Suppressor macrophage treated with lipopolysaccharide for 1 hour (primary cell): ENCODE measurements at regions not wholly inside any gene's neighbourhood (a gene's known extent, or its start where the extent isn't known, plus 50 kb on each side); places are given as distances from the start of the nearest gene placed in this dataset.
"Not testable (repeated sequence)": the region's sequence is repeated elsewhere in the genome, so short reads cannot be mapped to it uniquely, and the experiment has no call there.

ENCODE experiments used
- DNase-seq, 3 donors: peaks; one replicate each; pipeline ENCODE4 v3.0.0-alpha.2; 2020 to 2022

GRCh38 chr2:4962419-4962818, 729.8 kb upstream of the SOX11 start:
- no peak for DNase-seq

- DNase-seq, result no peak
Measured at GRCh38 chr2:4963106-4963505, 729.1 kb upstream of the SOX11 start.

- DNase-seq, result no peak
Measured at GRCh38 chr2:4964001-4964540, 728.1 kb upstream of the SOX11 start.

- no peak for DNase-seq
Measured at GRCh38 chr2:4964579-4964978, 727.6 kb upstream of the SOX11 start.

- no peak for DNase-seq
Measured at GRCh38 chr2:4965556-4966320, 726.4 kb upstream of the SOX11 start.

- no peak for DNase-seq
Measured at GRCh38 chr2:4967206-4967605, 725.0 kb upstream of the SOX11 start.

GRCh38 chr2:4972472-4972871, 719.7 kb upstream of the SOX11 start:
- DNase-seq, result no peak

GRCh38 chr2:4973354-4973753, 718.8 kb upstream of the SOX11 start:
- DNase-seq, result no peak

- no peak for DNase-seq
Measured at GRCh38 chr2:4973973-4974372, 718.2 kb upstream of the SOX11 start.

- no peak for DNase-seq
Measured at GRCh38 chr2:4976407-4976806, 715.8 kb upstream of the SOX11 start.

GRCh38 chr2:4979111-4979510, 713.1 kb upstream of the SOX11 start:
- no peak for DNase-seq

- DNase-seq, result no peak
Measured at GRCh38 chr2:4980995-4981394, 711.2 kb upstream of the SOX11 start.

- DNase-seq, result no peak
Measured at GRCh38 chr2:4981802-4982409, 710.3 kb upstream of the SOX11 start.

- DNase-seq, result not testable (repeated sequence)
Measured at GRCh38 chr2:4988444-4988843, 703.7 kb upstream of the SOX11 start.

GRCh38 chr2:4992226-4992625, 700.0 kb upstream of the SOX11 start:
- no peak for DNase-seq

GRCh38 chr2:4995466-4995865, 696.7 kb upstream of the SOX11 start:
- DNase-seq, result no peak

GRCh38 chr2:5007596-5007995, 684.6 kb upstream of the SOX11 start:
- DNase-seq, result no peak

GRCh38 chr2:5019324-5019723, 672.9 kb upstream of the SOX11 start:
- no peak for DNase-seq

- no peak for DNase-seq
Measured at GRCh38 chr2:5020116-5020875, 671.9 kb upstream of the SOX11 start.

- DNase-seq, result no peak
Measured at GRCh38 chr2:5021136-5021535, 671.0 kb upstream of the SOX11 start.

- DNase-seq, result no peak
Measured at GRCh38 chr2:5022061-5022460, 670.1 kb upstream of the SOX11 start.

GRCh38 chr2:5022708-5023635, 669.2 kb upstream of the SOX11 start:
- not testable (repeated sequence) for DNase-seq
